Sigmoid colon (tissue), 4 donors: ENCODE measurements at regions not wholly inside any gene's neighbourhood (a gene's known extent, or its start where the extent isn't known, plus 50 kb on each side); places are given as distances from the start of the nearest gene placed in this dataset.
"Not testable (repeated sequence)": the region's sequence is repeated elsewhere in the genome, so short reads cannot be mapped to it uniquely, and the experiment has no call there.

Source experiments
- CTCF ChIP-seq, 4 experiments: fragments of 450-650 bp in 3 of 4; fragments of 200-600 bp in 1 of 4; IDR thresholded peaks; one replicate each; pipeline ENCODE4 v1.5.1; 2016 to 2019; ENCODE audit warnings: antibody characterized with exemption in 4 of 4, mild to moderate bottlenecking in 3 of 4, moderate library complexity in 2 of 4
- EP300 ChIP-seq, 4 donors: sonication (generic); formaldehyde crosslinking; IDR thresholded peaks; one replicate each; pipeline ENCODE4 v1.6.1; 2017; ENCODE audit warnings: antibody characterized with exemption in 4 of 4
- POLR2A ChIP-seq, 2 donors: fragments of 450-650 bp; IDR thresholded peaks; one replicate each; pipeline ENCODE4 v1.6.1; 2016; ENCODE audit warnings: antibody characterized with exemption in 2 of 2, mild to moderate bottlenecking in 2 of 2, moderate library complexity in 2 of 2
- POLR2AphosphoS5 ChIP-seq, 4 donors: sonication (generic); formaldehyde crosslinking; IDR thresholded peaks; one replicate each; pipeline ENCODE4 v1.6.1; 2017; ENCODE audit warnings: antibody characterized with exemption in 4 of 4

- not testable (repeated sequence) for TF ChIP-seq EP300, CTCF, POLR2A, POLR2AphosphoS5 (IDR thresholded peaks at IDR 0.05)
Measured at GRCh38 chrX:40525901-40526300, 54.9 kb upstream of the ATP6AP2 start.
